ENCODE measurements at regions not wholly inside any gene's neighbourhood (a gene's known extent, or its start where the extent isn't known, plus 50 kb on each side); places are given as distances from the start of the nearest gene placed in this dataset.

GRCh38 chr4:123017078-123017477 is 94.7 kb upstream of the NUDT6 start:
- peaks cover 9% of the 10 kb centered on the region for H3K4me1 ChIP-seq (ENCODE audit: control insufficient read depth, extremely low read depth, insufficient read depth, low read length)
- dilution Hi-C loops (cut with MboI; ENCODE audit: extremely low pct_ligation_motif_present, low sequenced_read_pairs): no loop called here
- H3K9me1 ChIP-seq (ENCODE audit: control insufficient read depth, extremely low read depth, insufficient read depth, low read length): no peaks in the 10 kb centered on the region
- H3K9ac ChIP-seq (ENCODE audit: control insufficient read depth, extremely low read depth, insufficient read depth, low read length): no peak overlapping the region
- FAIRE-seq (no peak), DNase-seq (ENCODE audit: low read depth, low spot score) (no peak)
- H3K9me3 ChIP-seq (ENCODE audit: control insufficient read depth, low read depth, low read length): no peaks in the 10 kb centered on the region
- H3K4me2 ChIP-seq (ENCODE audit: control insufficient read depth, extremely low read depth, insufficient read depth, low read depth, low read length): no peak overlapping the region
- H2AFZ ChIP-seq (ENCODE audit: control insufficient read depth, low read length): no peak overlapping the region
- no peak overlapping the region for H3K27ac ChIP-seq (ENCODE audit: control insufficient read depth, insufficient read depth, low read length)
- TF ChIP-seq CTCF (optimal IDR thresholded peaks at IDR 0.05 in 1 of 3, IDR thresholded peaks at IDR 0.05 in 1 of 3, conservative IDR thresholded peaks at IDR 0.05 in 1 of 3; ENCODE audit: extremely low read depth in 1 of 3, insufficient read depth in 2 of 3, low read length in 3 of 3) (no peak), EZH2 (IDR thresholded peaks at IDR 0.05; ENCODE audit: low read length) (no peak)
- no peaks in the 10 kb centered on the region for H3K79me2 ChIP-seq (ENCODE audit: control insufficient read depth, insufficient read depth, low read length)
- no peaks in the 10 kb centered on the region for H3K27me3 ChIP-seq (ENCODE audit: control insufficient read depth, extremely low read depth, insufficient read depth, low read length)
- no peaks in the 10 kb centered on the region for H4K20me1 ChIP-seq (ENCODE audit: control insufficient read depth, extremely low read depth, insufficient read depth, low read length)
- H3K36me3 ChIP-seq (ENCODE audit: control insufficient read depth in 2 of 2, extremely low read depth in 1 of 2, insufficient read depth in 2 of 2, low read length in 2 of 2): no peaks in the 10 kb centered on the region
- no peak overlapping the region for H3K4me3 ChIP-seq (ENCODE audit: control insufficient read depth in 2 of 3, extremely low read depth in 1 of 3, insufficient read depth in 2 of 3, low read depth in 1 of 3, low read length in 3 of 3)

GRCh38 chr4:123017636-123018395 is 95.4 kb upstream of the NUDT6 start:
- Histone ChIP-seq H2AFZ (ENCODE audit: control insufficient read depth, low read length) (no peak overlapping the region), H4K20me1 (ENCODE audit: control insufficient read depth, extremely low read depth, insufficient read depth, low read length) (no peaks in the 10 kb centered on the region)
- no peak for DNase-seq (ENCODE audit: low read depth, low spot score)

More at GRCh38 chr4:123017636-123018395, 95.4 kb upstream of the NUDT6 start:
- no peaks in the 10 kb centered on the region for H3K9me1 ChIP-seq (ENCODE audit: control insufficient read depth, extremely low read depth, insufficient read depth, low read length)
- no peaks in the 10 kb centered on the region for H3K27me3 ChIP-seq (ENCODE audit: control insufficient read depth, extremely low read depth, insufficient read depth, low read length)
- no peak overlapping the region for H3K27ac ChIP-seq (ENCODE audit: control insufficient read depth, insufficient read depth, low read length)
- no peak overlapping the region for H3K4me3 ChIP-seq (ENCODE audit: control insufficient read depth in 2 of 3, extremely low read depth in 1 of 3, insufficient read depth in 2 of 3, low read depth in 1 of 3, low read length in 3 of 3)
- no peaks in the 10 kb centered on the region for H3K79me2 ChIP-seq (ENCODE audit: control insufficient read depth, insufficient read depth, low read length)
- no peaks in the 10 kb centered on the region for H3K9me3 ChIP-seq (ENCODE audit: control insufficient read depth, low read depth, low read length)
- H3K4me1 ChIP-seq (ENCODE audit: control insufficient read depth, extremely low read depth, insufficient read depth, low read length): peaks cover 9% of the 10 kb centered on the region
- no peak overlapping the region for H3K9ac ChIP-seq (ENCODE audit: control insufficient read depth, extremely low read depth, insufficient read depth, low read length)
- no peak for FAIRE-seq
- H3K4me2 ChIP-seq (ENCODE audit: control insufficient read depth, extremely low read depth, insufficient read depth, low read depth, low read length): peak overlapping the region; percentile 42
- TF ChIP-seq CTCF (optimal IDR thresholded peaks at IDR 0.05 in 1 of 3, IDR thresholded peaks at IDR 0.05 in 1 of 3, conservative IDR thresholded peaks at IDR 0.05 in 1 of 3; ENCODE audit: extremely low read depth in 1 of 3, insufficient read depth in 2 of 3, low read length in 3 of 3): no peak
- H3K36me3 ChIP-seq (ENCODE audit: control insufficient read depth in 2 of 2, extremely low read depth in 1 of 2, insufficient read depth in 2 of 2, low read length in 2 of 2): no peaks in the 10 kb centered on the region
- dilution Hi-C loops (cut with MboI; ENCODE audit: extremely low pct_ligation_motif_present, low sequenced_read_pairs): no loop called here

Data from keratinocyte (primary cell).